G401 (cell line): ENCODE measurements at regions not wholly inside any gene's neighbourhood (a gene's known extent, or its start where the extent isn't known, plus 50 kb on each side); places are given as distances from the start of the nearest gene placed in this dataset.

ENCODE experiments used
- DNase-seq: peaks from one replicate; pipeline ENCODE4 v3.0.0-alpha.2; 2015; ENCODE audit warnings: low spot score
- in situ Hi-C: cut with HindIII; loops from 2 replicates; pipeline ENCODE4 v1.10.0; 2016; ENCODE audit warnings: low sequenced_read_pairs, mixed read lengths

DNA sequence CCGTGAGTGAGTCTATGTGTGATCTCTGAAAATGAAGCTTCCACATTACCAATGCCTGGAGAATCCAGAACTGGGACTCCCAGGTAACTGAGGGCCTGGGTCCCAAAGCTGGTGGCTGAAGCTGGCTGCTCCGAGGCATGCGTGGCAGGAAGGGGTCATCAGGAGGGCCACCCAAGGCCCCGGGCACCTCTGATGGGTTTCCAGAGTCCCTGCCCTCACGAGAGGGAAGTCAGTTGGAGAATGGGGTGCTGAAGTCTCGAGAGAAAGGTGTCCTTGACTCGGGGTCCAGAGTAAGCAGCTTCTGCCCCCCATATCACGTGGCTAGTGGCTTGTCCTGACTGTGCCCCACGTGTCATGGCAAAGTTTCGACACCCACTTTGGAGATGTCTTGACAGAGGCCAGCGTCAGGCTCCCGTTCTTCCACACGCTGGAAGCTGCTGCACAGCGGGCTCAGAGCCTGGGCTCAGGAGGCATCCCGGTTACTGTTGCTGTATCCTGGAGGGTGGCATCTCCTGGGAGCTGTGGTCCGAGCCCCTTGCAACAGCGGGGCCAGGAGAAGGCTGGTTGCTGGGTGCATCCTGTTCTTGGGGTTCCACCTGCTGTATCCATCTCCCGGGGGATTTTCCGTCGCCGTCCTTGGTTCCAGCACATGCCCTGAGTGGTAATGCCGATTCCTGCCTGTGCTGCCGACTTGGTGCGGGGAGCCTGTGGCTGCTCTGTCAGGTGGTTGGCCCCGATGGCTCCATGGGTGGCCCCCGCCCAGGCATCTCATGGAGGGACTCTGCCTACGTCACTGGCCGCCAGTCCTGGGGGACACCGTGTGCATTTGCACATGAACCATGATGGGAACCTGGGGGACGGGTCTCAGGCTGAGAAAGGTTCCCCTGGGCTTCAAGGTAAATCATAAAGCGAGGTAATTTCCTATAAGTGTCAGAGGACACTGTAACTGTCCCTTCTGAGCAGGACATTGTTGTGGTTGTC is 183.3 kb upstream of the HDAC4 start:
- in situ Hi-C loops: no loop called here
- DNase-seq: no peak

DNA sequence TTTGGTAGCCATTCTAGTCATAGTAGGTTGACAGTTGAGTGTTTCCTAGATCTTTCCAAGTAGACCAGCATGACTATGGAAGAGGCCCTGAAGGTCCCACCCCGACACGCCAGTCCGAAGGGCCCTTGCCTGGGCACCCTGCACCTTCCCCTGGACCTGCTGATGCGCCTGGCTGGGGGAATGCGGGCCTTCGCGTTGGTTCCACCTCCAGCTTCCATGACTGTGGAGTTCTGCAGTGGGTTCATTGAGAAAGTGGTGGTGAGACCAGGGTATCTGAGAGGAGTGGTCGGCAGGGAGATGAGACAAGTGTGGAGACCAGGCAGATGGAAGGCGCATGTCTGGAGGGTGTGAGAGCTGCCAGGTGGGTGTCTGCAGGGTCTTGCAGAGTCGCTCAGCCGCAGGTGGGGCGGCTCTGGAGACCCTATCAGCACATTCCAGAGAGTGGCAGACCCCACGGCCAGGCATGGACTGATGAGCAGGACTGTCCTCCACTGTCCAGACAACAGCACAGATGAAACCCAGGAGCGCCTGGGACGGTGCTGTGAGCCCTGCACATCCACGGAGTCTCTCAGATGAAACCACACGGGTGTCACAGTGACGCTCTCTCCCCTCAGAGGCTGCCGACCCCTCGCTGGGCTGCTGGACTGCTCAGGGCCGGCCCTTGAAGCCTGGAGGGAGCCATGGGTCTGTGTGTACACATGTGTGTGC is 182.5 kb upstream of the HDAC4 start:
- no peak for DNase-seq
- in situ Hi-C loops: no loop called here

DNA sequence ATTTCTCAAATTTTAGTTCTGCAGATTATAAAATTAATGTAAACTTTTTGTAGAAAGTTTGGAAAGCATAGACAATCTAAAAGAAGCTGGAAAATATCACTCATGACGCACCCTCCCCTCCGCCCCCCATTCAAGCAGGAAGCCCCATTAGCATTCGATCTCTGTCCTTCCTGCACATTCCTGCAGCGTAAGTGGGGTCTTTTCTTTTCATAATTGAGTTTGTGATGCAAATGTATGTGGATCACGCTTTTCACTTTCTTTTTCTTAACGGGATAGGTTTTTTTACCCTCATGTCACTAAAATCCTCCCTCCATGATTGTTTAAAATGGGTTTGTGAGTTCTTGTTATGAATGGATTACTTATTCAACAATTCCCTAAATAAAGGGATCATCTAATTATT is 181.7 kb upstream of the HDAC4 start:
- no peak for DNase-seq
- in situ Hi-C loops: no loop called here

- peak; percentile 14 for DNase-seq
- in situ Hi-C loops: no loop called here
Observed at GRCh38 chr2:239581352-239581901, 180.6 kb upstream of the HDAC4 start.

- no peak for DNase-seq
- in situ Hi-C loops: no loop called here
Observed at GRCh38 chr2:239580199-239580527, 179.3 kb upstream of the HDAC4 start.

DNA sequence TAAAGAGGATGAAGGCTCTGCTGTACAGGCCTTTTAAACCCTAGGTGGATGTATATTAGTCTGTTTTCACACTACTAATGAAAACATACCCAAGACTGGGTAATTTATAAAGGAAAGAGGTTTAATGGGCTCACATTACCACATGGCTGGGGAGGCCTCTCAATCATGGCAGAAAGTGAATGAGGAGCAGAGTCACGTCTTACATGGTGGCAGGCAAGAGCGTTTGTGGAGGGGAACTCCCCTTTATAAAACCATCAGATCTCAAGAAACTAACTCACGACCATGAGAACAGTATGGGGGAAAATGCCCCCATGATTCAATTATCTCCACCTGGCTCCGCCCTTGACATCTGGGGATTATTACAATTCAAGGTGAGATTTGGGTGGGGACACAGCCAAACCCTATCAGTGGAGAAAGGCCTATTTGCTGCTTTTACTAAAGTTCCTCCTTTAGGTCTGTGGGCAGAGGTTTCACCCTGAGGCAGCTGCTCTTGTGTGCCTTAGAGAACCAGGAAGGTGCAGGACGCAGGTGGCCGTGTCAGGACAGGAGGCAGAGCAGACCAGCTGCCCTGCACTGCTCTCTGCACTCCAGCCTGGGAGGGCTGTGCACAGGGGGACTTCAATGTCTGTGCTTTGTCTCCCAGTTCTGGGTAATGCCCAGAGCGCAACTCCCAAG is 178.8 kb upstream of the HDAC4 start:
- in situ Hi-C loops: no loop called here

GRCh38 chr2:239579081-239579480 is 178.3 kb upstream of the HDAC4 start:
- in situ Hi-C loops: no loop called here
- no peak for DNase-seq

More for the DNA sequence above, 178.8 kb upstream of the HDAC4 start:
- no peak for DNase-seq

GRCh38 chr2:239578381-239578780 is 177.6 kb upstream of the HDAC4 start:
- in situ Hi-C loops: no loop called here

DNA sequence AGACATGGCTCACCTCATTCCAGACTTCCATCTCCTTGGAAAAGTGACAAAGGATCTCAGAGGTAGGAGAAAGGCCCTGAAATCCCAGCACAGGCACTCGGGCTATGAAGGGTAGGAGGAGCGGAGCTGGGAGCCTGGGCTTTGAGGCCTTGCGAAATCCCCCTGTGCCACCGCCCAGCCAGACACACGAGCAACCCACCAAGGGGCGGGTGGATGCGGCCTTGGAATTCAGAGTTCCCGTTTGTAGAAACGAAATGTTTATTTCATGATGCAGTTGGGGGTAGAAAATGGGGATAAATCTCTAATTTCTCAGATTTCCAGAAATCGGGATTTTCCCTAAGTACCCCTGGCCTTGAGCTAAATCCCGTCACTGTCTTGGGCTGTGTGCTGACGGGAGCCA is 177.1 kb upstream of the HDAC4 start:
- DNase-seq: no peak
- in situ Hi-C loops: no loop called here

More at GRCh38 chr2:239578381-239578780, 177.6 kb upstream of the HDAC4 start:
- no peak for DNase-seq

DNA sequence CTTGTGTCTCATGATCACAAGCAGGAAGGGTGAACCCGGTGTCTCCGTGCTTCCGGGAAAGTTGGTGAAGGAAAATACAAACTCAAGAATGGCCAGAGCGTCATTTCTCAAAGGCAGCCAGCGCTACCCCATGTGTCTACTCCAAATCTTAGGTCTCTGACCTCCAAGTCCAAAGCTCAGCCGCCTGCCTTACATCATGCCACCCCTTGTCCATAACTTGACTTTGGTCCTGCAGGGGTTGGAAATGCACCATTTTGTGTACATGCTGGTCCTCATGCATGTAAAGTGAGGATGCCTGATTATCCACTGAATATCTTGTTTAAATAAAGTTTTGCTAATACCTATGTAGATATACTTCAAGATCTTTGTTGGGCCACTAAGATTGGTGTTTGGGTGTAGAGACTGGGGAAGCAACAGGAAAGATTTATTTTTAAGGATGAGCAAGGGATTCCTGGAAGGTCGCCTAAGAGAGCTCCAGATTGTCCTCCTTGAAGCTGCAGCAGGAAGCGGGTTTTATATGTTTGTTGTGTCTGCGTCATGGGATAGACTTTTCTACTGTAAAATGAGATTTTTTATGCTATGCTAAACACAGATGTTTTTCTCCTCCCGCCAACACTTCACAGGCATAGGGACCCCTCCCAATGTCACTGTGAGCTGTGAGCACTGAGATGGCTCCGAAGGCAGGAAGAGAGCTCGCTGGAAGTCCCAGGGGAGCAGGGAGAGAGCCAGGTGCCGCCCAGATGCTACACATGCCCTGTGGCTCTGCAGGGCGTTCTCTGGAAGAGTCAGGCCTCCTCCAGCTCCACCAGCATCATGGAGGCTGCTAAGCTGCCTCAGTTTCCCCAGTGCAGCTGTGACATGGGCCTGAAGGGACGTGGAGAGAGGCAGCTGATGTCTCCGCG is 176.2 kb upstream of the HDAC4 start:
- in situ Hi-C loops: no loop called here

GRCh38 chr2:239575931-239576445 is 175.2 kb upstream of the HDAC4 start:
- in situ Hi-C loops: no loop called here
- DNase-seq: no peak

More for the DNA sequence above, 176.2 kb upstream of the HDAC4 start:
- DNase-seq: no peak

DNA sequence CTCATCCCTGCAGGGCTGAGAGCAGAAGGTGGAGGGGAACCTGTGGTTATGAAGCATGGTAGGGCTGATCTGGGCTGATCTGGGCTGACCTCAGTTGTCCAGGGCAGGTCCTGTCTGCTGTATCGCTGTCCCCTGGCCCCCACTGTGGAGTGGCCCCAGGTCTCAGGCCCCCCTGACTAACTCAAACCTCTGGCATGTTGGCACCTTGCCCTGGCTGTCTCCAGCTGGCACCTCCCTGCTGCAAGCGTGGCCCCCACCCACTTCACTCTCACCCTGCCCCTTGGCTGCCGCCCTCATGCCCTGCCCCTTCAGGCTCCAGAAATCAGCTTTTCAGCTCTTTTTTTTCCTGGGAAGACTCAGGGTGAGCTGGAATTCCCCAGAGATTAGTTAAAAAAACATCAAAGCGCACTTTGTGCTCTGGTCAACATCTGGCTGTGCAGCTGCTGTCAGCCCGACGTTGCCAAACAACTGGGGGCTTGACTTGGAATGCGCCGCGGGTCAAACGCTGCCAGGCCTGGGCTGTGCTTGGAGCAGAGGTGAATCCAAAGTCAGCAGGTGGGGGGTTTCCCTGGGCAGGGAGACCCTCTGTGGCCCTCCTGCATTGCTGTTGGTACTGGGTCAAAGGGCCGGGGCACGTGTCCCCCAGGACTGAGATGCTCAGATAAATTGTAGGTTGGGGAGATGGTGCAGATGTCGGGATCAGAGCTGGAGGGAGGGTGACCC is 173.8 kb upstream of the HDAC4 start:
- in situ Hi-C loops: no loop called here
- no peak for DNase-seq

- in situ Hi-C loops: no loop called here
- DNase-seq: no peak
Observed at GRCh38 chr2:239574054-239574433, 173.2 kb upstream of the HDAC4 start.

DNA sequence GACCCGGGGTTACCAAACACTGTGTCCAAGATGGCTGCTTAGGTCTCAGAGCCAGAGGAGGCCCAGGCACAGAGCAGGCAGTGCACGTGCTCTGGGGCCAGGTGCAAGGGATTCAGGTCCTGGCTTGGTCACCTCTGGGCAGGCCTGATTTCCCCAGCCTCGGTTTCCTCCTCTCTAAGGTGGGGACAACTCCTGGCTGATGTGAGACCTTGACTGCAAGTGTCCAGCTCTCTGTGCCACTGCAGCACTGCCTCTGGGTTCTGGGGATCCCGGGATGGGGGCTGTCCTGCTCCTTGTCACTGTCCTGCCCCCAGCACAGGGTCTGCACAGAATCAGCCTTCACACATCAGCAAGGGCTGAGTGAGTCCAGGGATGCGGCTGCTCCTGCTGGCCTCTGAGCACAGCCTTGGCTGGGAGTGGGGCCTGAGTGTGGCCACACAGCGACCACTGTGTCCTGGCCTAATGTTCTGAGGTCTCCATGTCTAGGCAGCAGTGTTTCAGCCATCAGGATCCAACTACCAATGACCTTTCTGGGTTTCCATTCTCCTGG is 170.2 kb upstream of the HDAC4 start:
- in situ Hi-C loops: no loop called here
- DNase-seq: no peak

- DNase-seq: no peak
- in situ Hi-C loops: no loop called here
Observed at GRCh38 chr2:239570216-239570925, 169.6 kb upstream of the HDAC4 start.

GRCh38 chr2:239569401-239570090 is 168.7 kb upstream of the HDAC4 start:
- in situ Hi-C loops: no loop called here
- no peak for DNase-seq
